H1 (cell line): ENCODE measurements at regions not wholly inside any gene's neighbourhood (a gene's known extent, or its start where the extent isn't known, plus 50 kb on each side); places are given as distances from the start of the nearest gene placed in this dataset.

Source experiments
- ASH2L ChIP-seq: fragments of 200-600, 300-600 bp; sonication (generic); IDR thresholded peaks from one replicate; pipeline ENCODE4 v1.7.1; 2017; ENCODE audit warnings: low read length
- CBX5 ChIP-seq: fragments of 300-800, 300-1000 bp; sonication (generic); IDR thresholded peaks from 2 replicates; pipeline ENCODE4 v1.7.1; 2016; ENCODE audit warnings: antibody characterized with exemption, low read length, low read depth
- CTBP2 ChIP-seq: IDR thresholded peaks from 2 replicates; pipeline ENCODE4 v1.7.0; 2011; ENCODE audit warnings: borderline replicate concordance, mild to moderate bottlenecking, moderate library complexity, mixed read lengths, low read length; ENCODE audit not compliant: insufficient read depth, insufficient read length
- GTF2F1 ChIP-seq: IDR thresholded peaks from 2 replicates; pipeline ENCODE4 v1.6.1; 2012; ENCODE audit warnings: low read depth, low read length, improper control_type of control experiment, borderline replicate concordance
- KDM1A ChIP-seq: fragments of 200-600, 300-600 bp; sonication (generic); IDR thresholded peaks from 2 replicates; pipeline ENCODE4 v1.7.1; 2016; ENCODE audit warnings: mild to moderate bottlenecking, low read length, borderline replicate concordance
- KDM4A ChIP-seq: IDR thresholded peaks from one replicate; pipeline ENCODE4 v1.7.1; 2012; ENCODE audit warnings: low read depth, mild to moderate bottlenecking, moderate library complexity, low read length, inconsistent platforms; ENCODE audit not compliant: severe bottlenecking
- POLR2AphosphoS5 ChIP-seq: IDR thresholded peaks from 2 replicates; pipeline ENCODE4 v1.6.1; 2011; ENCODE audit warnings: low read depth, low read length
- TBP ChIP-seq: IDR thresholded peaks from 2 replicates; pipeline ENCODE4 v1.6.1; 2011; ENCODE audit warnings: low read depth, low read length, improper control_type of control experiment
- TCF12 ChIP-seq: IDR thresholded peaks from 2 replicates; pipeline ENCODE4 v1.6.1; 2011; ENCODE audit warnings: low read depth, mild to moderate bottlenecking, low read length
- TF ChIP-seq, protein P1 (sequence below): IDR thresholded peaks from 2 replicates; pipeline ENCODE4 v1.6.1; 2012; ENCODE audit warnings: inconsistent platforms
- TF ChIP-seq, protein P2 (sequence below): IDR thresholded peaks from 2 replicates; pipeline ENCODE4 v1.6.1; 2011; ENCODE audit warnings: low read length, improper control_type of control experiment
- TF ChIP-seq, protein P3 (sequence below): IDR thresholded peaks from 2 replicates; pipeline ENCODE4 v1.6.1; 2012; ENCODE audit warnings: low read length, inconsistent platforms

DNA sequence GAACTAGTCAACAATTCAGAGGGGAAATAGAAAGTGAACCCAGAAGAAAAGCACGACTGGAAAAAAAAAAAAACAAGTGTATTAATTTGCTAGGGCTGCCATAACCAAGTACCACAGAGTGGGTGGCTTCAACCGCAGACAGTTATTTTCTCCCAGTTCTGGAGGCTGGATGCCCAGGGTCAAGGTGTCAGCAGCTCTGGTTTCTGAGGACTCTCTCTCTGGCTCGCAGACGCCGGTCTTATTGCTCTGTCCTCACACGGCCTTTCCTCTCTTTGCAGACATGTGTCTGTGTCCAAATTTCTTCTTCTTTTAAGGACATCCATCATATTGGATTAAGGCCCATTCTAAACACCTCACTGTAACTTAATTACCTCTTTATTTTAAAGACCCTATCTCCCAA lies 291.8 kb downstream of the XXYLT1 start (continued):
- no peak for TF ChIP-seq CBX5
- no peak for TF ChIP-seq ASH2L
- TF ChIP-seq GTF2F1, result no peak
- TF ChIP-seq, protein P1, sequence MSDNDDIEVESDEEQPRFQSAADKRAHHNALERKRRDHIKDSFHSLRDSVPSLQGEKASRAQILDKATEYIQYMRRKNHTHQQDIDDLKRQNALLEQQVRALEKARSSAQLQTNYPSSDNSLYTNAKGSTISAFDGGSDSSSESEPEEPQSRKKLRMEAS, result no peak
- TF ChIP-seq, protein P2, sequence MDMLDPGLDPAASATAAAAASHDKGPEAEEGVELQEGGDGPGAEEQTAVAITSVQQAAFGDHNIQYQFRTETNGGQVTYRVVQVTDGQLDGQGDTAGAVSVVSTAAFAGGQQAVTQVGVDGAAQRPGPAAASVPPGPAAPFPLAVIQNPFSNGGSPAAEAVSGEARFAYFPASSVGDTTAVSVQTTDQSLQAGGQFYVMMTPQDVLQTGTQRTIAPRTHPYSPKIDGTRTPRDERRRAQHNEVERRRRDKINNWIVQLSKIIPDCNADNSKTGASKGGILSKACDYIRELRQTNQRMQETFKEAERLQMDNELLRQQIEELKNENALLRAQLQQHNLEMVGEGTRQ, result no peak
- TF ChIP-seq TBP, result no peak
- TF ChIP-seq CTBP2, result no peak
- TF ChIP-seq KDM1A, result no peak
- TF ChIP-seq POLR2AphosphoS5, result no peak
- no peak for TF ChIP-seq KDM4A
- no peak for TF ChIP-seq TCF12
- TF ChIP-seq, protein P3, sequence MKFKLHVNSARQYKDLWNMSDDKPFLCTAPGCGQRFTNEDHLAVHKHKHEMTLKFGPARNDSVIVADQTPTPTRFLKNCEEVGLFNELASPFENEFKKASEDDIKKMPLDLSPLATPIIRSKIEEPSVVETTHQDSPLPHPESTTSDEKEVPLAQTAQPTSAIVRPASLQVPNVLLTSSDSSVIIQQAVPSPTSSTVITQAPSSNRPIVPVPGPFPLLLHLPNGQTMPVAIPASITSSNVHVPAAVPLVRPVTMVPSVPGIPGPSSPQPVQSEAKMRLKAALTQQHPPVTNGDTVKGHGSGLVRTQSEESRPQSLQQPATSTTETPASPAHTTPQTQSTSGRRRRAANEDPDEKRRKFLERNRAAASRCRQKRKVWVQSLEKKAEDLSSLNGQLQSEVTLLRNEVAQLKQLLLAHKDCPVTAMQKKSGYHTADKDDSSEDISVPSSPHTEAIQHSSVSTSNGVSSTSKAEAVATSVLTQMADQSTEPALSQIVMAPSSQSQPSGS, result no peak
